ENCODE measurements at regions not wholly inside any gene's neighbourhood (a gene's known extent, or its start where the extent isn't known, plus 50 kb on each side); places are given as distances from the start of the nearest gene placed in this dataset.
"Not testable (repeated sequence)": the region's sequence is repeated elsewhere in the genome, so short reads cannot be mapped to it uniquely, and the experiment has no call there.

DNA sequence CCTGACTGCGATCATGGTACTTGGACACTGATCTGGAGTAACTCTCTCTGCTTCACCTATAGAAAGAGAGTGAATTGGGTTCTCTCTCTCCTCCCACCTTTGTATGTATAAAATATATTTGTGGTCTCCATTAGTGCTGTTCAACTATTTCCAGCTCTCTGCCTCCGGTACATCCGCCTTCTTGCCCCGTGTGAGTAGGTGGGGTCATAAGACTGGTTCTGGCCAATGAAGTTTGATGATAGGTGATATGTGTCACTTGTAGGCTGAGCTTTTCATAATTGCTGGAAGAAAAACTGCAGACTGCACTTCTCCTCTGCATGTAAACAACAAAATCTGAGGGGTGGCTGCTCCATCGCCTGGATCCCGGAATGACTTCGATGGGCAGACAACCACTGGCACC is 210.4 kb downstream of the EXOC5 start:
- no peaks in the 10 kb centered on the region for H3K36me3 ChIP-seq (ENCODE audit: insufficient read depth, low read length)
- no peaks in the 10 kb centered on the region for H3K9me3 ChIP-seq (ENCODE audit: low read length)
- no peaks in the 10 kb centered on the region for H3K9me2 ChIP-seq (ENCODE audit: insufficient read depth, low read length)
- no peaks in the 10 kb centered on the region for H3K79me2 ChIP-seq (replicated peaks; ENCODE audit: insufficient read depth, low read length)
- no peak overlapping the region for H3K4me3 ChIP-seq (ENCODE audit: low read length)
- no peak overlapping the region for H2AFZ ChIP-seq (ENCODE audit: low read depth, low read length)
- no peaks in the 10 kb centered on the region for H3K27me3 ChIP-seq (ENCODE audit: insufficient read depth, low read depth, low read length)
- H3F3A ChIP-seq (ENCODE audit: insufficient read depth, low read length, poor library complexity, severe bottlenecking): no peaks in the 10 kb centered on the region
- no peak overlapping the region for H3K4me2 ChIP-seq (ENCODE audit: low read length)
- no peaks in the 10 kb centered on the region for H4K20me1 ChIP-seq (ENCODE audit: insufficient read depth)
- H3K27ac ChIP-seq (ENCODE audit: low read length): no peak overlapping the region
- TF ChIP-seq REST (IDR thresholded peaks at IDR 0.05; ENCODE audit: borderline replicate concordance): no peak
- TF ChIP-seq TAF1 (IDR thresholded peaks at IDR 0.05; ENCODE audit: low read depth): no peak
- TF ChIP-seq, protein P1, sequence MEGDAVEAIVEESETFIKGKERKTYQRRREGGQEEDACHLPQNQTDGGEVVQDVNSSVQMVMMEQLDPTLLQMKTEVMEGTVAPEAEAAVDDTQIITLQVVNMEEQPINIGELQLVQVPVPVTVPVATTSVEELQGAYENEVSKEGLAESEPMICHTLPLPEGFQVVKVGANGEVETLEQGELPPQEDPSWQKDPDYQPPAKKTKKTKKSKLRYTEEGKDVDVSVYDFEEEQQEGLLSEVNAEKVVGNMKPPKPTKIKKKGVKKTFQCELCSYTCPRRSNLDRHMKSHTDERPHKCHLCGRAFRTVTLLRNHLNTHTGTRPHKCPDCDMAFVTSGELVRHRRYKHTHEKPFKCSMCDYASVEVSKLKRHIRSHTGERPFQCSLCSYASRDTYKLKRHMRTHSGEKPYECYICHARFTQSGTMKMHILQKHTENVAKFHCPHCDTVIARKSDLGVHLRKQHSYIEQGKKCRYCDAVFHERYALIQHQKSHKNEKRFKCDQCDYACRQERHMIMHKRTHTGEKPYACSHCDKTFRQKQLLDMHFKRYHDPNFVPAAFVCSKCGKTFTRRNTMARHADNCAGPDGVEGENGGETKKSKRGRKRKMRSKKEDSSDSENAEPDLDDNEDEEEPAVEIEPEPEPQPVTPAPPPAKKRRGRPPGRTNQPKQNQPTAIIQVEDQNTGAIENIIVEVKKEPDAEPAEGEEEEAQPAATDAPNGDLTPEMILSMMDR (IDR thresholded peaks at IDR 0.05; ENCODE audit: poor library complexity, severe bottlenecking): no peak
- no peak for TF ChIP-seq RAD21 (conservative IDR thresholded peaks at IDR 0.05)
- no peak for TF ChIP-seq EZH2 (IDR thresholded peaks at IDR 0.05; ENCODE audit: borderline replicate concordance, insufficient read depth, low read length, poor library complexity, severe bottlenecking)
- TF ChIP-seq MXI1 (conservative IDR thresholded peaks at IDR 0.05; ENCODE audit: poor library complexity, severe bottlenecking): no peak
- no peak overlapping the region for H3K9ac ChIP-seq (ENCODE audit: low read length)

DNA sequence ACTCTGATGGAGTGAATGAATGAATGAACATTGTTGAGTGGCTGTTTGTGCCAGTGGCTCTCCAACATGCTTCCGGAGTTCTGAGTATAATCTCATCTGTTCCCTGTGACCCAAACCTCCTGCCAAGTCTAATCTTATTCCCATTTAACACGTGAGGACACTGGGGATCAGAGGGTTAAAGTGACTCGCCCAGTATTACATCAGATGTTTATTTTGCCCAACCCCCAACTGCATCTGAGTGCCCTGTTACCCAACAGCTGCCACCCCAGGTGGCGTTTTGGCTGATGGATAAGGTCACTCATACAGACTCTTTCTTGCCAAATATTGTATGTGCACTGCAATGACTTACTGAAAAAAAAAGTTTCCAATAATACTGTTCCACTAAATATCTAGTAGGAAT is 210.9 kb downstream of the EXOC5 start:
- no peak overlapping the region for H3K9ac ChIP-seq (ENCODE audit: low read length)
- no peaks in the 10 kb centered on the region for H3K27me3 ChIP-seq (ENCODE audit: insufficient read depth, low read depth, low read length)
- H3F3A ChIP-seq (ENCODE audit: insufficient read depth, low read length, poor library complexity, severe bottlenecking): no peaks in the 10 kb centered on the region
- H3K27ac ChIP-seq (ENCODE audit: low read length): no peak overlapping the region
- H3K4me3 ChIP-seq (ENCODE audit: low read length): no peak overlapping the region
- no peaks in the 10 kb centered on the region for H3K36me3 ChIP-seq (ENCODE audit: insufficient read depth, low read length)
- no peak for TF ChIP-seq EP300 (conservative IDR thresholded peaks at IDR 0.05; ENCODE audit: poor library complexity, severe bottlenecking)
- no peak for TF ChIP-seq POLR2AphosphoS5 (IDR thresholded peaks at IDR 0.05)
- TF ChIP-seq MXI1 (conservative IDR thresholded peaks at IDR 0.05; ENCODE audit: poor library complexity, severe bottlenecking): no peak
- TF ChIP-seq TAF1 (IDR thresholded peaks at IDR 0.05; ENCODE audit: low read depth): no peak
- TF ChIP-seq SMC3 (conservative IDR thresholded peaks at IDR 0.05; ENCODE audit: poor library complexity): no peak
- no peak for TF ChIP-seq EZH2 (IDR thresholded peaks at IDR 0.05; ENCODE audit: borderline replicate concordance, insufficient read depth, low read length, poor library complexity, severe bottlenecking)
- no peak for TF ChIP-seq REST (IDR thresholded peaks at IDR 0.05; ENCODE audit: borderline replicate concordance)
- TF ChIP-seq RAD21 (conservative IDR thresholded peaks at IDR 0.05): no peak
- TF ChIP-seq, protein P1 (IDR thresholded peaks at IDR 0.05; ENCODE audit: poor library complexity, severe bottlenecking): no peak
- no peaks in the 10 kb centered on the region for H3K9me2 ChIP-seq (ENCODE audit: insufficient read depth, low read length)
- H3K79me2 ChIP-seq (replicated peaks; ENCODE audit: insufficient read depth, low read length): no peaks in the 10 kb centered on the region
- no peaks in the 10 kb centered on the region for H3K9me3 ChIP-seq (ENCODE audit: low read length)
- H3K4me2 ChIP-seq (ENCODE audit: low read length): no peak overlapping the region
- H2AFZ ChIP-seq (ENCODE audit: low read depth, low read length): no peak overlapping the region
- H4K20me1 ChIP-seq (ENCODE audit: insufficient read depth): no peaks in the 10 kb centered on the region

DNA sequence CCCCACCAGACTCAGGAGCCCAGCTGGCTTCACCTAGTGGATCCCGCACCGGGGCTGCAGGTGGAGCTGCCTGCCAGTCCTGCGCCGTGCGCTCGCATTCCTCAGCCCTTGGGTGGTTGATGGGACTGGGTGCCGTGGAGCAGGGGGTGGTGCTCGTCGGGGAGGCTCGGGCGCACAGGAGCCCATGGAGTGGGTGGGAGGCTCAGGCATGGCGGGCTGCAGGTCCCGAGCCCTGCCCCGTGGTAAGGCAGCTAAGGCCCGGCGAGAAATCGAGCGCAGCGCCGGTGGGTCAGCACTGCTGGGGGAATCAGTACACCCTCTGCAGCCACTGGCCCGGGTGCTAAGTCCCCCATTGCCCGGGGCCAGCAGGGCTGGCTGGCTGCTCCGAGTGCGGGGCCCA is 212.2 kb downstream of the EXOC5 start:
- not testable (repeated sequence) for H4K20me1 ChIP-seq (ENCODE audit: insufficient read depth); H3K9me3 ChIP-seq (ENCODE audit: low read length); H3K36me3 ChIP-seq (ENCODE audit: insufficient read depth, low read length); H3K79me2 ChIP-seq (replicated peaks; ENCODE audit: insufficient read depth, low read length); H3K27me3 ChIP-seq (ENCODE audit: insufficient read depth, low read depth, low read length); H3F3A ChIP-seq (ENCODE audit: insufficient read depth, low read length, poor library complexity, severe bottlenecking); H3K9me2 ChIP-seq (ENCODE audit: insufficient read depth, low read length); H3K9ac ChIP-seq (ENCODE audit: low read length); H3K4me3 ChIP-seq (ENCODE audit: low read length); H3K27ac ChIP-seq (ENCODE audit: low read length); H3K4me2 ChIP-seq (ENCODE audit: low read length); H2AFZ ChIP-seq (ENCODE audit: low read depth, low read length)

Data from neural cell (in vitro differentiated cells).